GM12892 (cell line): ENCODE measurements at regions not wholly inside any gene's neighbourhood (a gene's known extent, or its start where the extent isn't known, plus 50 kb on each side); places are given as distances from the start of the nearest gene placed in this dataset.
A peak's percentile ranks its signal among the peaks of the same experiment; 100 is the strongest.

Experiments
- DNase-seq: peaks from one replicate; pipeline ENCODE4 v3.0.0; 2011; ENCODE audit not compliant: insufficient read length
- FAIRE-seq: peaks from 2 replicates; lab custom pipeline; 2011; peaks lifted over from hg19 to GRCh38; lab: Jason Lieb, UNC
- POLR2A ChIP-seq: IDR thresholded peaks from 2 replicates; pipeline ENCODE4 v1.6.1; 2011; ENCODE audit warnings: low read depth, low read length, control low read depth
- POLR2AphosphoS5 ChIP-seq: IDR thresholded peaks from 2 replicates; pipeline ENCODE4 v1.6.1; 2011; ENCODE audit warnings: low read depth, low read length, control low read depth
- TAF1 ChIP-seq: IDR thresholded peaks from 2 replicates; pipeline ENCODE4 v1.6.1; 2011; ENCODE audit warnings: low read depth, mild to moderate bottlenecking, control low read depth, low read length, borderline replicate concordance

DNA sequence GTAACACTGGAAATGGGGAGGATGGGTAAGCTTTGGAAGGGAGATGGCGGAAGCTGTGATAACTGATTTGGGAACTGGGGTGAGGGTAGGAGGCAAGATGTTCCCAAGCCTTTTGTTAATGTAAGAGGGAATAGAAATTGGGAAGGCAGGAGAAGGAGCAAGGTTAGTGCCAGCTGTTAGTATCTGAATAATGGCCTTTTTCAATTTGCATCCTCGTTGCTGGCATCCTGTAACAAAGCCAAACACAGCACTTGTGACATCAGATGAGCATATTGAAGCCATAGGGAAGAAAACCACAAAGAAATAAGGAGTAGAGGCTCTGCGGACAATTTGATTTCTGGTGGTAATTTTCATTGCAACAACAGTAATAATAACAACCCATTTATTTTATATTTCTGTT lies 70.9 kb upstream of the CLMP start:
- DNase-seq (no peak), FAIRE-seq (no peak)
- TF ChIP-seq POLR2A (no peak), POLR2AphosphoS5 (no peak), TAF1 (no peak)

DNA sequence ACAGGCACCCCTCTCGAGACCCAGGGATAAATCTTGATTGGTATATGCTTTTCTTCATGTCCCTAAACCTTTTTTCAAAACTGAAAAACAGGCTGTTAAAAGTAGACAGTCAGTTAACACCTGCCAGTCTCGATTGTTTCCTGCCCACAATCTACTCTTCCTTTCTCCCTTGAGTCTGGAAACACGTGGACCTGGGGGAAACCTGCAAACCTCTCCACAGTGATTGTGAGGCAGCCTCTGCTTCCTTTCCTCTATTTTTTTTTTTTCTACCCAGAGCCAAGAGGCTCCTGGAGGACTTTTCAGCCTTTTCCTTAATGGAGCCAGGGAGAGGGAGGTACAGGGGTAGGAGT lies 69.4 kb upstream of the CLMP start:
- TF ChIP-seq TAF1: no peak
- TF ChIP-seq POLR2A: no peak
- no peak for TF ChIP-seq POLR2AphosphoS5
- FAIRE-seq (peak; percentile 81), DNase-seq (no peak)

DNA sequence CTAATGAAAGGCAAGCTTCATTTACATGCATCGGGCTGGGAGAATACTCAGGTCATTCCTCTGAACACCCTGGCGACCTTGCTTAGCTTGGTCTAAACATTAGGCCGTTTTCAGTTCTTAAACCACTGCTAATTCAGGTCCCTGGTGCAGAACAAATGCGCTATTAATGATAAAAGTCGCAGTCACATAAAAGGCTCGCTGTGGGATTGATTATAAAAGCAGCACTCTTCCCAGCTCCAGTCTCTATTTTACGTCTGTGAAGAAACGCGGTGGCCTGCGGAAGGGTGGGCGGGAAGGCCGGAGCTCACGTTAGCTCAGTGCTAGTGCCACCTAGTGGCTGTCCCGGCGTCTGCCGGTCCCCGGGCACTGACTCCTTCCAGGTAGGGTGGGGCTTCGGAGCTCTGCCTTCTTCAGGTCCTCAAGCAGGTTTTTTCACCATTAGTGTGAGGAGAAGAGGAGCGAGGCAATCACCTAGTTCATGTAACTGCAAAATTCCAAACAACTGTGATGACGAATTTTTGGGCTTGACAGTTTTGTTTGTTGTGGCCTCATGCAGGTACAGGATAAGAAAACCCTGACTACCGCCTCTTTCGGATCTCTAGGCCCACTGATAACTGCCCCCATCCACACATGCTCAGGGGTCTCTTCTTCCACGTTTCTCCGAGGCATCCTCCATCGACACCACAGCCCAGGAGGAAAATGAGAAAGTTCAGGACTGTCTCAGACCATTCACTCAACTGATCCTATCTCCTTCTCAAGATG lies 66.5 kb upstream of the CLMP start:
- DNase-seq: peak; percentile 48
- FAIRE-seq: peak; percentile 92

DNA sequence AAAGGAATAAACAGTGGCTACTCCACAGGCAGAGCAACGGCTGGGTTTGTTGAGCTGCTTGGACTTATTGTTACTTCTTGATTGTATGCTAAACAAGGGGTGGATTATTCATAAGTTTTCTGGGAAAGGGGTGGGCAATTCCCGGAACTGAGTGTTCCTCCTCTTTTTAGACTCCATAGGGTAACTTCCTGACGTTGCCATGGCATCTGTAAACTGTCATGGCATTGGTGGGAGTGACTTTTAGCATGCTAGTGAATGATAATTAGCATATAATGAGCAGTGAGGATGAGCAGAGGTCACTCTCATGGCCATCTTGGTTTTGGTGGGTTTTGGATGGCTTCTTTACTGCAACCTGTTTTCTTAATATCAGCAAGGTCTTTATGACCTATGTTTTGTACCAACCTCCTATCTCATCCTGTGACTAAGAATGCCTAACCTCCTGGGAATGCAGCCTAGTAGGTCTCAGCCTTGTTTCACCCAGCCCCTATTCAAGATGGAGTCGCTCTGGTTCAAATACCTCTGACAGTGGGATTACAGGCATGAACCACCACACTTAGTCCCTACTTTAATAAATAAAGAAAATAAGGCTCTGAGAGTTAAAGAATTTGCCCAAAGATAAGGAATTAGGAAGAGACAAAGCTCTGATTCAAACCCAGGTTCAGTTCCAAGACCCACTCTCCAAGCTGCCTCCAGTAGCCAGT lies 65.6 kb upstream of the CLMP start:
- TF ChIP-seq POLR2AphosphoS5 (no peak), POLR2A (no peak), TAF1 (no peak)
- no peak for DNase-seq
- FAIRE-seq: peak; percentile 50

More for the DNA sequence above, 66.5 kb upstream of the CLMP start:
- TF ChIP-seq POLR2A (no peak), POLR2AphosphoS5 (no peak), TAF1 (no peak)

DNA sequence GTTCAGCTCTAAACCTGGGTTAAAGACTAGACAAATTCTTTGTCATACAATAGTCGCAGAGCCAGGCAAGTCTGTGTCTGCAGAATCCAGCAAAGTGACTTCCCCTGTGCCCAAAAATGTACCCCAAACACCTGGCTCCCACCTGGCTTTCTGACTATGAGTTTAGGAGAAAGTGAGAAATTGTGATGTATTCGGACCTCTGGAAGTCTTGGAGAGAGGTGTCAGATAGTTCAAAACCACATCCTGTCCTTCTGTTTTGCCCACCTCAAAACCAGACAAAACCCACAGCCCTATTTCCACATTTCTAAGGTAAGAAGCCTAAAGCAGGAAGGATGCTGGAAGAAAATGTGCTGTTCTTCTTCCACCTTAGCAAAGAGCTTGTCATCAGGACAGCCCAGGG lies 63.8 kb upstream of the CLMP start:
- TF ChIP-seq POLR2AphosphoS5 (no peak), POLR2A (no peak), TAF1 (no peak)
- no peak for FAIRE-seq
- DNase-seq: no peak

DNA sequence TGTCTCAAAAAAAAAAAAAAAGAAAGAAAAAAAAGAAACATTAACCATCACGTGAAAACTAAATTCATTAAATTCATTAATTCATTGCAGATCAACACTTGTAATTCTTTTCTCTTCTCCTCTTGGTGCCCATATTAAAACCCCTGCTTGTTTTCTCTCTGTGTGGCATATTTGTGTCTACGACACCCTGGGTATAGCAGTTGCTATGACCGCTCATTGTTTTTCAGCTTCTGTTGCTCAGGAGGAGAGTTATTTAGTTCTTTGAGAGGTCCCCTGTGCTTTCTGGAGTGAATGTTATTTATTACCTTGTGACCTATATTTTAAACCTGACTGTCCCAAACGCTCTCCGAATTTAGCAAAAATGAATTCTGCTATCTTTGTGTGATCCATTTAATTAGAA lies 62.3 kb upstream of the CLMP start:
- TF ChIP-seq POLR2A: no peak
- TF ChIP-seq TAF1: no peak
- TF ChIP-seq POLR2AphosphoS5: no peak
- DNase-seq (no peak), FAIRE-seq (no peak)

DNA sequence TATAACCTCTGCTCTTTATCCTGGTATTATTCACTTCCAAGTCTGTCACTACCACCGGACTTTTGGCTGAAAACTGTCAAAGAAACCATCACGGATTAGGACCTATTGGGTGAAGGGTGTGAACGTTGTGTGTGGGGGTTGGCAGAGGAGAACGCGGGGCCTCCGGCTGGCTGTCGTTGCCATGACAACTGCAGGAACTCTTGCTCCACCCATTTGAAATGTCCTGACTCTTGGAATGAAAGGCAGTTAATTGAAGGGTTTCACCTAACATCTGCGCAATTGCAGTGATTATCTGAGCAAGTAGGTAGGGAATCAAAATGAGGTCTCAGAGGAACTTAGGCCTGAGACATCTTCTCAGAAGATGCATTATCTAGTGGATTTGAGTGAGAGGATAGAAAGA lies 60.9 kb upstream of the CLMP start:
- FAIRE-seq (no peak), DNase-seq (no peak)
- TF ChIP-seq POLR2AphosphoS5: no peak
- TF ChIP-seq POLR2A: no peak
- no peak for TF ChIP-seq TAF1

DNA sequence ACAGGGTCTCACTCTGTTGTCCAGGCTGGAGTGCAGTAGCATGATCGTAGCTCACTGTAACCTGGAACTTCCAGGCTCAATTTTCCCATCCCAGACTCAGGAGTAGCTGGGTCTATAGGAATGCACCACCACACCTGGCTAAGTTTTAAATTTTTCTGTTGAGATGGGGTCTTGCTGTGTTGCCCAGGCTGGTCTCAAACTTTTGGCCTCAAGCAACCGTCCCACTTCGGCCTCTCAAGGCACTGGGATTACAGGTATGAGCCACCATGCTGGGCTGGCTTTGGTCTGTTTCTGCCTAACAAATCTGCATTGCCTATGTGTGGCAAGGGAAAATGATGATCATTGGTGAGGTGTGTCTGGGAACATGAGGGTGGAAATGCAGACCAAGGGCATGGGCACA lies 59.3 kb upstream of the CLMP start:
- no peak for FAIRE-seq
- TF ChIP-seq POLR2A (no peak), POLR2AphosphoS5 (no peak), TAF1 (no peak)
- no peak for DNase-seq

DNA sequence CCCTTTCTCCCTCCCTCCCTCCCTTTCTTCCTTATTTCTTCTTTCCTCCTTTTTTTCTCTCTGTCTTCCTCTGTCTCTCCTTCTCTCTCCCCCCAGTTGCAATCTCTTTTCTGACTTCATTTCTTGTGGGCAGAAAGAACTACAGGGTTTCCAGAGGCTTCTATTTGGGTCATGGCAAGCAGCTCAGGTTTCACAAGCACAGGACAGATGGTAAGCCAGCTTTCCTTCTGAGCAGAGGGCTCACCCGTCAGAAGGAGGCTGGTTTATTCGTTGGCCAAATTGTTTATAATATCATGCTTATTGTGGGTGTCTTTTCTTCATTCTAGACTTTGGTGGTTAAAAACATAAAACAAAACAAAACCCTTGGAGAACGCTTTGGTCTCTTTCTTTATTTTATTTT lies 58.9 kb upstream of the CLMP start:
- DNase-seq: no peak
- FAIRE-seq: no peak
- TF ChIP-seq TAF1 (no peak), POLR2AphosphoS5 (no peak), POLR2A (no peak)

DNA sequence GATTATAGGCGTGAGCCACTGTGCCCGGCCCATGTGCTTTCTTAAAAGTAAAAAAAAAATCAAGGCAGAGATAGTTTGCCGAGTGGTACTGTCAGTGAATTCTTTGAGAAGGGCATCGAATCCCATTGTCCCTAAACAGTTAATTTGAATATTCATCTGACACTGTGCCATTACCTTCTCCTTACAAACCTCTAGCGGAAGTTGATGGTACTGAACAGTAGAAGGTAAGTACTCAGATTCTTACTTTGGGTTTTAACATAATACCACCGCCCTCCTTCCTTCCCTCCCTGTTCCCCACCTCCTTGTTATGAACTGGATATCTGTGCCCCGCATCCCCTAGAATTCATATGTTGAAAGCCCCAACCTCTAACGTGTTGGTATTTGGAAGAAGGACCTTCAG lies 58.2 kb upstream of the CLMP start:
- DNase-seq (no peak), FAIRE-seq (no peak)
- no peak for TF ChIP-seq TAF1
- no peak for TF ChIP-seq POLR2A
- no peak for TF ChIP-seq POLR2AphosphoS5

DNA sequence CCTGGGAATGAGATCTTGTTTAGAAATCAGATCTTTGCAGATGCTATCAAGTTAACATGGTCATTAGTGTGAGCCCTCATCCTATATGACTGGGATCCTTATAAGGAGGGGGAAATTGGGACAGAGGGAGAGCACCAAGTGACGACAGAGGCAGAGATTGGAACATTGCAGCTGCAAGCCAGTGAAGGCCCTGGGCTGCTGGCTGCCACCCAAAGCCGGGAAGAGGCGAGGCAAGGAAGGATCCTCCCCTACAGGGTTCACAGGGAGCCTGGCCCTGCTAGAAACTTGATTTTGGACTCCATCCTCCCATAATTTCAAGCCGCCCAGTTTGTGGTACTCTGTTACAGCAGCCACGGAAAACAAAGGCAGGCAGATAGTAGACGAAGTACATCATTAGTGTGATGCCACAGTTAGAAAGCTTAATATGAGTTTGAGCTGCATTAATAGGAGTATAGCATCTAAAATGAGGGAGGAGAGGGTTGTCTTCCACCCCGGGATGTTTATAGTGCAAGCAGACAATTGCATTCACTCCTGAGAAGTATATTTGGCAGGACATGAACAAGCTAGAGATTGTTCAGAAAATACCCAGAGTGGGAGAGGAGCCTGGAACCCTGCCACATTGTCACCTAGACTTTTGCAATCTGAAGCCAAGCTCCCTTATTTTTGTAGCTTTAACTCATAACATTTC lies 56.8 kb upstream of the CLMP start:
- no peak for TF ChIP-seq POLR2A
- no peak for TF ChIP-seq TAF1
- TF ChIP-seq POLR2AphosphoS5: no peak
- FAIRE-seq (no peak), DNase-seq (no peak)
